Upper lobe of right lung (tissue), 1 donor: ENCODE measurements at regions not wholly inside any gene's neighbourhood (a gene's known extent, or its start where the extent isn't known, plus 50 kb on each side); places are given as distances from the start of the nearest gene placed in this dataset.

Source experiments
- ATAC-seq: fragments of 200-7000 bp; cut with Tn5 transposase; one replicate; pipeline ENCODE4 v1.9.1; 2020; ENCODE audit warnings: mild to moderate bottlenecking, moderate library complexity
- DNase-seq: peaks from one replicate; pipeline ENCODE4 v3.0.0-alpha.2; 2020
- H3K27ac ChIP-seq: fragments of 200-600 bp; one replicate; pipeline ENCODE4 v1.8.0; 2022
- H3K27me3 ChIP-seq: fragments of 200-600 bp; one replicate; pipeline ENCODE4 v1.8.0; 2022; ENCODE audit warnings: mild to moderate bottlenecking
- H3K36me3 ChIP-seq: fragments of 200-600 bp; one replicate; pipeline ENCODE4 v1.8.0; 2022
- H3K4me1 ChIP-seq: fragments of 200-600 bp; one replicate; pipeline ENCODE4 v1.8.0; 2022
- H3K4me3 ChIP-seq: fragments of 200-600 bp; one replicate; pipeline ENCODE4 v1.8.0; 2022; ENCODE audit warnings: mild to moderate bottlenecking
- H3K9me3 ChIP-seq: fragments of 200-600 bp; one replicate; pipeline ENCODE4 v1.8.0; 2022
- intact Hi-C: fragments of 100-400 bp; cut with DNase I; formaldehyde crosslinking; loops from one replicate; pipeline ENCODE4 v1.11.0; 2022
- TF ChIP-seq, protein P1 (sequence below): fragments of 200-600 bp; IDR thresholded peaks from one replicate; pipeline ENCODE4 v1.8.0; 2022; ENCODE audit warnings: antibody characterized with exemption
- donor health status: DM: no; HTN: yes; CAD: no; lungs with severe emphysema.

DNA sequence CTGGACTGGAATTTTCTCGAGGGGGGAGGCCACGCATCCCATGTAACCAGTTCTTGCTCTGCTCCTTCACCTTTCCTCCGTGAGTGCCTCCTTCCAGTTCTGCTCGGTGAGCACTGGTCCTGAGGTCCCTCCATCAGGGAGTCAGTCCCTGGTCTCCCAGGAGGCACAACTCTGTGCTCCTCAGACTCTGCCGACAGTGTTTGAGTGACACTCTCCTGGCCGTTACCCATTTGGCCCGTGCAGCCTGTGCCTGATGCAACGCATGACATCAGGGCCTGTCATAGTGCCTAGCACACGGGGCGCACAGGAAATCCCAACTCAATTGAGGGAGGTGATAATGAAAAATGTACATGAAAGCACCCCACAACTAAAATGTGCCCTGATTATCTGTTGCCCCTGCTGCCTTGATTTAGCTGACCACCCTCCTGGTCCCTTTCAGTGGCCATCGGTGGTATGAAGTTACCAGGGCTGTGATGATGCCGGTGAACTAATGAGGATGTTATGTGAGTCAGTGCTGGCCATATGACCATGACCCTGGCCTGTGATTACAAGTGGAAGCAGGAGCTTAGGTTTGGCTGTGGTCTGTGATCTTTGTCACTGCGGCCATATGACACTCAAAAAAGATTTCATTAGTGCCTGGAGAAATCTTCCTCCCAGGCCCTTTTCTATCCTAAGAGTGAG, 144.6 kb downstream of the TDRD15 start:
- DNase-seq, result no peak
- peak; percentile 11 for ATAC-seq
- H3K4me3 ChIP-seq, result no peak overlapping the region
- no peaks in the 10 kb centered on the region for H3K36me3 ChIP-seq
- H3K27me3 ChIP-seq, result no peaks in the 10 kb centered on the region
- H3K4me1 ChIP-seq, result no peaks in the 10 kb centered on the region
- no peak overlapping the region for H3K27ac ChIP-seq
- H3K9me3 ChIP-seq, result no peaks in the 10 kb centered on the region
- intact Hi-C loops, result no loop called here
- TF ChIP-seq, protein P1, sequence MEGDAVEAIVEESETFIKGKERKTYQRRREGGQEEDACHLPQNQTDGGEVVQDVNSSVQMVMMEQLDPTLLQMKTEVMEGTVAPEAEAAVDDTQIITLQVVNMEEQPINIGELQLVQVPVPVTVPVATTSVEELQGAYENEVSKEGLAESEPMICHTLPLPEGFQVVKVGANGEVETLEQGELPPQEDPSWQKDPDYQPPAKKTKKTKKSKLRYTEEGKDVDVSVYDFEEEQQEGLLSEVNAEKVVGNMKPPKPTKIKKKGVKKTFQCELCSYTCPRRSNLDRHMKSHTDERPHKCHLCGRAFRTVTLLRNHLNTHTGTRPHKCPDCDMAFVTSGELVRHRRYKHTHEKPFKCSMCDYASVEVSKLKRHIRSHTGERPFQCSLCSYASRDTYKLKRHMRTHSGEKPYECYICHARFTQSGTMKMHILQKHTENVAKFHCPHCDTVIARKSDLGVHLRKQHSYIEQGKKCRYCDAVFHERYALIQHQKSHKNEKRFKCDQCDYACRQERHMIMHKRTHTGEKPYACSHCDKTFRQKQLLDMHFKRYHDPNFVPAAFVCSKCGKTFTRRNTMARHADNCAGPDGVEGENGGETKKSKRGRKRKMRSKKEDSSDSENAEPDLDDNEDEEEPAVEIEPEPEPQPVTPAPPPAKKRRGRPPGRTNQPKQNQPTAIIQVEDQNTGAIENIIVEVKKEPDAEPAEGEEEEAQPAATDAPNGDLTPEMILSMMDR, result no peak

DNA sequence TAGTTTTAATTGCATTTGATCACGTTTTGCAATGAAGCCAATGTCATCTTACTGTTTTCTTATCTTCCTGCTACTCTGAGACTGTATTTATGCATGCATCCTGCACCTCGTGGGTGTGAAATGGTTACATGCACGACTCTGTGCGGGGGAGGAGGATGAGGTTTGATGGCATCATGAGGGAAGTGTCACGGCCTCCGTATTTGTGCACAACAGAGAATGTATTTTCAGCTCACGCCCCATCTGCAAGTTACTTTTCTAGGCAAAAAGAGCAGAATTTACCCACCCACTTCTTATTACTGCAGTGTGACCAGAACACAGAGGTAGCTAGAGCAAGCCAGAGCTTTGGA, 145.1 kb downstream of the TDRD15 start:
- H3K36me3 ChIP-seq, result no peaks in the 10 kb centered on the region
- TF ChIP-seq, protein P1, result no peak
- ATAC-seq (peak; percentile 38), DNase-seq (no peak)
- H3K27me3 ChIP-seq, result no peaks in the 10 kb centered on the region
- no peak overlapping the region for H3K4me3 ChIP-seq
- H3K9me3 ChIP-seq, result no peaks in the 10 kb centered on the region
- no peak overlapping the region for H3K27ac ChIP-seq
- intact Hi-C loops, result no loop called here
- no peaks in the 10 kb centered on the region for H3K4me1 ChIP-seq

DNA sequence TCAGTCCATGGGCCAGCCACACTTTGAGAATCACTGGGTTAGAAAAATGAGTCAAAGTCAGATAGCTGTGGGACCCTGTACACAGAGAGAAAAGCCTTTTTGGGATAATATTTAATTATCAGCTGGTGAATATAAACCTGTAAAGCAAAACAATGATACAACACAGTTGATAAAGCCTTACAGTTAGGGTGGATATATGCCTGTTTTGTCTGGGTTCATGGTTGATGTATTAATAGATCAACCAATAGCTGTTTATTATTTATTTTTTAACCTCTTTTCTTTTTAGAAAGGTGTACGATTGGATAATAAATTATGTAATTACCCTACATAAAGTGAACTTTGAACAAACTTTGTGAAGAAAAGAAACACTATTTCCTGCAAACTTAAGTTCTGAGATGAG, 145.6 kb downstream of the TDRD15 start:
- H3K9me3 ChIP-seq, result no peaks in the 10 kb centered on the region
- intact Hi-C loops, result no loop called here
- ATAC-seq, result no peak
- no peak overlapping the region for H3K4me3 ChIP-seq
- H3K36me3 ChIP-seq, result no peaks in the 10 kb centered on the region
- TF ChIP-seq, protein P1, result no peak
- no peaks in the 10 kb centered on the region for H3K27me3 ChIP-seq
- no peak for DNase-seq
- H3K4me1 ChIP-seq, result no peaks in the 10 kb centered on the region
- H3K27ac ChIP-seq, result no peak overlapping the region

DNA sequence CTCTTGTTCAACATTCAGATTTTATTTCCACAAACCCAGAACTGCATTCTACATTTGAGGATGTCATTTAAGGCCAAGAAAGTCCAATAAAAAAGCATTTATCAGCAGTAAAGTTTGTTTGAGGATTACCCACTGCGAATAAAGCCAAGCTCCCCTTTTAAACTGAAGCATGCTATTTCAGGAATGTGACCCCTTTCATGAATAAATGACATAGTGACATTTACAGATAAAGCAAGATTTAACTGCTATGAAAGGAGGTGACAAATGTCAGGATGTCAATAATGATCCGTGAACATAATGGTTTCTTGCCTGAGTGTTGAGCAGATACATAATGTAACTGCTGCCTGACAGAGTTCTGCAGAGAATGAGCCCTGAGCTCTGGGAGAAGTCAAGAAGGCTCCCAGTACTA, 146.3 kb downstream of the TDRD15 start:
- TF ChIP-seq, protein P1, result no peak
- Histone ChIP-seq H3K27ac (no peak overlapping the region), H3K4me1 (no peaks in the 10 kb centered on the region), H3K36me3 (no peaks in the 10 kb centered on the region), H3K4me3 (no peak overlapping the region), H3K9me3 (no peaks in the 10 kb centered on the region), H3K27me3 (no peaks in the 10 kb centered on the region)
- ATAC-seq (no peak), DNase-seq (no peak)
- intact Hi-C loops, result no loop called here

DNA sequence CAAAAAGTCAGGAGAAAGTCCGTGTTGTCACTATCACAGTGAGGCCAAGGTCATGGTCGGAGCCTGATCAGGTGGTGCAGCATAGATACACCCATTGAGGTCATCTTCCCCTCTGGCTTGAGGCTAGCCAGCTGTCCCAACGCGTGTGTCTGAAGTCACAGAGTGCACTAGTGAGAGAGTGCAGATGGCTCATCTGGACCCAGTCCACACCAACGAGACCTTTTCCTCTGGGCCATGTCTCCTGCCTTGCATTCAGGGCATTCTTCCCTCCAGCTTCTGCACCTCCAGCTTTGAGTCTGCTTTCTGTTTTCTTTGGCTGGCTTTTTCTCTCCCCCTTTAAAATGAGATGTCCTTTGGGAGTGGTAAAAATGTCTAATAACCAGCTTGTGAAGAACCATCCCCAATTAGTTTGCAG, 146.9 kb downstream of the TDRD15 start:
- TF ChIP-seq, protein P1, result no peak
- DNase-seq (no peak), ATAC-seq (peak; percentile 51)
- no peaks in the 10 kb centered on the region for H3K27me3 ChIP-seq
- H3K27ac ChIP-seq, result no peak overlapping the region
- H3K4me1 ChIP-seq, result no peaks in the 10 kb centered on the region
- no peaks in the 10 kb centered on the region for H3K36me3 ChIP-seq
- H3K9me3 ChIP-seq, result no peaks in the 10 kb centered on the region
- intact Hi-C loops, result no loop called here
- no peak overlapping the region for H3K4me3 ChIP-seq

DNA sequence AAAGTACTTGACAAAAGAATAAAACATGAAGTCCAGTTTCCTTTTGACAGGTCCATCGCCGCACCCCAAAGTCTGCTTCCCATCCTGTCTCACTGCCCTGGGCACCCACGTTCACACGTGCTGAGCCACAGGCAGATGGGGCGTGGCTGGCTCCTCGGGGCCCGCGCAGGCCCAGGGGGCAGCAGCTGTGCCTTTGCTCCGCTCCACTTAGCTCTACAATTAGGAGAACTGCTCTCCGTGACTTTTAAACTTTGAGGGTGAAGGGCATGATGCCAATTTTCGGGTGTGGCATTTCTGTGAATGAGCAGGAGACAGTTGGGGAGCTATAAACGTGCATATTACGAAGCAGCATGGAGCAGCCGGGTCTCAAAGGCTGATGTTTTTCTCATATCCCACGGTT, 152.4 kb downstream of the TDRD15 start:
- intact Hi-C loops, result no loop called here
- Histone ChIP-seq H3K36me3 (no peaks in the 10 kb centered on the region), H3K27me3 (no peaks in the 10 kb centered on the region), H3K4me1 (no peaks in the 10 kb centered on the region), H3K4me3 (no peak overlapping the region), H3K27ac (no peak overlapping the region), H3K9me3 (no peaks in the 10 kb centered on the region)
- ATAC-seq (no peak), DNase-seq (no peak)
- TF ChIP-seq, protein P1, result no peak
